LoVo (cell line): ENCODE measurements at regions not wholly inside any gene's neighbourhood (a gene's known extent, or its start where the extent isn't known, plus 50 kb on each side); places are given as distances from the start of the nearest gene placed in this dataset.
A peak's percentile ranks its signal among the peaks of the same experiment; 100 is the strongest.

Experiments used
- DNase-seq: peaks from one replicate; pipeline ENCODE4 v3.0.0-alpha.2; 2016; ENCODE audit warnings: low spot score

GRCh38 chr5:104347119-104347708, 784.6 kb upstream of the NUDT12 start:
- peak; percentile 16 for DNase-seq

GRCh38 chr5:104345222-104346016, 782.8 kb upstream of the NUDT12 start:
- no peak for DNase-seq

DNA sequence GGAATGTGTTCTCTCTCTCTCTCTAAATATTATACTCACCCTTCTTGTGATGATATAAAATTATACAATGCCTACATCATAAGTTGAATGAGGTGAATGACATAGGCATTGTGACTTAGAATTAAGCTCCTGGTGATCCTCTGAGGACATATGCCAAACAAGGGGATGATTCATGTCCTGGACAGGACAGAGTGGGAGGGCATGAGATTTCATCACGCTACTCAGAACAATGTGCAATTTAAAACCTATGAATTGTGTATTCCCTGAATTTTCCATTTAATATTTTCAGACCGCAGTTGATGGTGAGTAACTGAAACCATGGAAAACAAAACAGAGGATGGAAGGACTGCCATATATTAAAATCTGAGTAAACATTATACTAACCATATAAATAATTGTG, 782.2 kb upstream of the NUDT12 start:
- DNase-seq: no peak

DNA sequence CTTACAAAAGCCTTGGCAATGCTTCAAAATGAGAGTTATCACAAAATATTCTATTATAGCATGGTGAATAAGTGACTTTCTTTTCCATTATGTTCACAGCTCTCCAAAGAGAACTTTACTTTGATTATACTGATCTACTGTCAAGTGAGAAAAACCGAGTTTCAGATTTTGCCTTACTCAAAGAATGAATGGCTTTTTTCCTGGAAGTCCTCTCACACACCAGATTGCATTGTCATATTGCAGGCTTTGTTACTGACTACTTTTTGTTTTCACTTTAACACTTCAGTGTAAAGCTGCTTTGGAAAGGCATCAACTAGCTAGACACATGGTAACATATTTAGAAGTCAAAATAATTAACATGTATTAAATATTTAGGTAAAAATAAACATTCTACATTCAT, 765.2 kb upstream of the NUDT12 start:
- DNase-seq: no peak

DNA sequence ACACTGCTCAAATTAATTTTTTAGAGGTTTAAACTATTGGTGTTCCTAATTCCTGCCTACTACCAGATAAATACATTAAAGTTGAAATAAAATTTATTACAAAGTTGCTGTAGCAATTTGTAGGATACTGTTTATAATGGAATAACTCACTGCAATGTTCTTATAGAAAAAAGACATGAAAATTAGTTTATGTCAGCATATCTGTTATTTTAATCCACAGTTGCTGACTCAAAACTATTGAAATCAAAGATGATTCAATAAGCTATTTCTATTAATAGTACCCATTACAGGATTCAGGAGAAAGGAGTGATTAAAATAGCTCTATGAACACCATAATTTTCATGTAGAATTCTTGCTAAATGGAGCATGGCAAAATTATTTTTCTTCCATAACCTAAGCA, 764.4 kb upstream of the NUDT12 start:
- DNase-seq: no peak

GRCh38 chr5:104325356-104325755, 762.8 kb upstream of the NUDT12 start:
- DNase-seq: no peak

DNA sequence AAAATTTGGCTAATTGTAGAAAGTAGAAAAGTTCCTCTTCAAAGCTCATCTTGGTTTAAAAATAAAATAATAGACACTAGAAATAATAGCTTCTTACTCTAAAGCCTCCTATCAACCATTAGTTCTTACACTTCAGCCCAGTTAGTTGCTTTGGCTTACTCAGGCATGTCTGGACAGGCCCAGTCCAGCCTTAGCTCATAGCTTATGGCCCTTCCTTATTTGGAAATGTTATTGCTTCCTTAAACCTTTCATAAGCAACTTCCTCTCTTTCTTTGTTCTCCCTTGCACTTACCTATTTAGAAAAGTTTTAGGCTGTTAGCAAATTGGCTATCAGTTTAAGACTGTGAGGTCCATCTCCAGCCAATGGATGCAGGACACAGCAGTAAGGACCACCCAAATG, 754.1 kb upstream of the NUDT12 start:
- DNase-seq: peak; percentile 34

DNA sequence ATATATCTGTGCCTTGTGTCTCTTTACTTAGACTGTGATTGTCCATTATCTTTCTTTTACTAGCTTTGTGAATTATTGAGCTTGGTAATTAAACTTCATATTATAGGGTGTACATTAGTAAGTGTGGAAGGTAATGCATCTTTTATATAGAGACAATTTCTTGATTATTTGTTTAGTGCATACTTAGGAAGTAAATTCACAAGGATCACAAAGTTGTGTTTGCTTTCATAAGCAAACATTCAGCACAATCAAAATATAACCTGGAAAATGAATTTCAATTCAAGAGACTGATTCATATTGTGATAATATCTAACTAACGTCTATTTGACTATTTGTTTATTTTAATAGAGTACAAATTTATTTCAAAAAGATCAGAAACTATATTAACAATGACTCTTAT, 749.9 kb upstream of the NUDT12 start:
- no peak for DNase-seq

DNA sequence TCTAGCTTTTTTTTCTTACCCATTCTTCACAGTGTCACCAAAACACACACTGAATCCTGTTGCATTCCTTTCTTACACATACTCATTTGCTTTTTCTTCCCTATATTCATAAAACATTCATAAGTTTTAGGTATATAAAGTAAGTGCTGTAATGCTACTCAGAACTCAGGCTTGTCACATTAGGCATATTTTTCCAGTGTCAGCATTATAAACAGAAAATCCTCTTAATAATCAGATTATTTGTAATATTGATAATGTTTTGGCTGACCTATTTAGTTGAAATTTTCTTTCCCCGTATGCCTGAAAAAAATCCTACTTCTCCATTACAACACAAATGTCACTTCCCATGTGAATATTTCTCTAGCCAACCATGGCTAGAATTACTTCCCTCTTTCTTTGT, 743.0 kb upstream of the NUDT12 start:
- DNase-seq: no peak

DNA sequence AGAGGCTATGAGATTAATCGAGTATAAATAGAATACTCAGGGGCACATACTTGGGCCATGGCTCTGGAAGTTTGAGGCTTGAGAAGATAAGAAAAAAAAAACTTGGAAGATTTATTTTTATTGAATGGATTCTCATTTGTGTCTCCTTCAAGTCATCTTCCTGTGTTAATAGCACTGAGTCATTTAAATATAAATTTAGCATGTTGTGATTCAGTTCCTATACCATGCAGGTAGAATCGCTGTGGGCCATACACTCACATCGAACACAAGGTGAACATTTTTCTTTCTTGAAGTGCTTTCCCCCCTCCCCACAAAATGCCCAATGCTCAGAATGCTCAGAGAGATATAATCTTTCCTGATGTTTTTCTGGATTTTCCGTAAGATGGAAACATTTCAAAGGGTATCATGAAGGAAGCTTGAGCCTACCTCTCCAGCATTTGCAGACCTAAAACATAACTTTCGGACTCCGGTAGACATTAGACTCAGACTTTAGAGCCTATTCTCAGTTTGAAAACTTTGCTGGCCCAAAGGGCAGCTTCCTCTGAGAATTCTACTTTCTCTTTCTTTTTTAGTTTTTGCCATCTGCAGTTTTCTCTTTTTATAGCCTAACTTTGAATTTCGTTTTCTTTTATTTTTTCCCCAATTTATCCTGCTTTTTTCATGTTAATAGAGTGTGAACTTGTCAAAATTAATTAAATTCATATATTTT, 737.6 kb upstream of the NUDT12 start:
- DNase-seq: no peak

GRCh38 chr5:104298518-104298917, 735.9 kb upstream of the NUDT12 start:
- DNase-seq: no peak

DNA sequence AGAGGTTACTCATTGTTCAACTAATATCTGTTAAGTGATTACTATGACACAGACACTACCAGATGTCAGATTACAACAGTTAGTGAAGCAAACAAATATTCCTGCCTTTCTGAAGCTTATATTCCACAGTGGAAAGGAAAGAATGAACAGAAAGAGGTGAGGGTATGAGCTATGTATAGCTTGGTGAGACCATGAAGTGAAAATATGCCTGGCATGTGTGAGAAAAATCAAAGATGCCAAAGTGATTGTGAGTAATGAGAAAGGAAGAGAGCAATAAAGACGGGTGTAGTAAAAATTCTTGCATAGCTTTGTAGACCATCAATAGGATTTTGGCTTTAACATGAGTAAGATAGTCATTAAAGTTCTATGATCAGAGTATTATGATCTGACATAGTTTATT, 734.5 kb upstream of the NUDT12 start:
- peak; percentile 32 for DNase-seq

GRCh38 chr5:104295991-104296390, 733.4 kb upstream of the NUDT12 start:
- no peak for DNase-seq

DNA sequence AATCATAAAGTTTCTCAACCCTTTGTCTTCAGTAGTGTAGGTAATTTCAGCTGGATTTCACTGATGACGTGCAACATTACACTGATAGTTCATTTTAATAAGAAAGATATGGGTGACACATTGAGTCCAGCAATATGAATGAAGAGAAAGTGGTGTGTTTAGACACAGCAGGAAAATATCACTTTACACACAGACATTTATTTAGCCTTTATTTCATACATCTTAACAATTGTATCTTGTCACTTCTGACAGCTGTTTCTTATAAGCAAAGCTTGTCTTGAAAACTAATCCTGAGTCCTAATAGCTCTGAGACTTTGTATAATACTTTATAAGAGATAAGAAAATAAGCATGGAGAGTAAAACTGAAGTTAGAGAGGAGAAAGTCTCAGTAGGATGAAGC, 720.5 kb upstream of the NUDT12 start:
- no peak for DNase-seq

DNA sequence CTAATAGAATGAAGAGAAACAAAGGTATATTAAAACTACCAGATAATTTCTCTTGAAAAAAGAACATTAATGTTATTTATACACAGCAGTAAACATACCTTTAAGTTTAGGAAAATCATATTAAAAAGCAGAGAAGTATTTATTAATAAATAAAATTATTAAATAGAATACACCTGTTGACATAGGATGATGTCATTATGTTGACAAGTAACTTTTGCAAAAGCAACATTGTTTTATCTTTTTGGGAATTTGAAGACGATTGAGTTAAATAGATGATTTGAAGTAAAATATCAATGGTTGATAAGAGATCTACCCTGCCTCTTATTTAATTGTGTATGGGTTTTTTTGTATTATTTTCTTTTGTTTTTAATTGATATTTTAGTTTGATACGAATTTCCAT, 711.1 kb upstream of the NUDT12 start:
- DNase-seq: no peak

- no peak for DNase-seq
Observed at GRCh38 chr5:104267320-104268015, 704.9 kb upstream of the NUDT12 start.

DNA sequence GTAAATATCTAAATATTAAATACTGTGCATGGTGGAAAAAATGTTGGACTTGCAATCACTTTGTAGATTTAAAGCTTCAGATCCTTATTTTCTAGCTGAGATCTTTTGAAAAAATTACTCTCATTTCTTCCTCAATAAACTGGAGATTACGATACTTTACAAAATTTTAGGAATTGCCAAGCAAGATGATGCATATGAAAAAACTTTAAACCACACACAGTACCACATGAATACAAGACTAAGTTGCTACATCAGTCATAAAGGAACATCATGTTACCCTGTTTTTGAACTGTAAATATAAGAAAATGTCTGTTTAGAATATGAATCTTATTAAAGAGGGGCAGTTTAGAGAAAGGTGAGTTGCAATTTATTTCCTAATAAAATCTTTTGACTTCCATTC, 703.6 kb upstream of the NUDT12 start:
- no peak for DNase-seq

DNA sequence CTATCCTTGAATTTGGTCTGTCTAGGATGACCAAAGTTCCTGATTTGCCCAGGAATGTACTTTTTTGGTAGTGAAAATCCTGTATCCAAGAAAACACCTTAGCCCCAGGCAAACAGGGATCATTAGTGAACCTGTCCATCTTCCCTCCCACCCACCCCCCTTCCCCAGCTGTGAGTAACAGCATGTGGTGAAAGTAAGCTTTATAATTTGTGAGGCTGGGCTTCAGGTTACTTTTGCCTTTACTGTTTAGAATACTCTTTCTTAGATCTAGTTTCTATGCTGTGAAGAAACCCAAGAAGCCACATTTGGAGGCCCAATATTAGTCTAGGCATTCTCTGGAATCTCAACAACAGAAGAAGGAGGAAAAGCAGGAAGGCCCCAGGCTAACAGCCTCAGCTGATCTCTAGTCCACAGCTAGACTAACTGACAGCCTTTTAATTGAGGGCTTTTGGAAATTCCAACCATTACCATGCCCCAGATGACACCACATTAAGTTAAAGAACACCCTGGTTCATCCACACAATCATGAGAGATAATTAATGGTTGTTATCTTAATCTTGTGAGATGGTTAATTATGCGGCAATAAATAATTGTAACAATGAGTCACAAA, 703.0 kb upstream of the NUDT12 start:
- DNase-seq: no peak

DNA sequence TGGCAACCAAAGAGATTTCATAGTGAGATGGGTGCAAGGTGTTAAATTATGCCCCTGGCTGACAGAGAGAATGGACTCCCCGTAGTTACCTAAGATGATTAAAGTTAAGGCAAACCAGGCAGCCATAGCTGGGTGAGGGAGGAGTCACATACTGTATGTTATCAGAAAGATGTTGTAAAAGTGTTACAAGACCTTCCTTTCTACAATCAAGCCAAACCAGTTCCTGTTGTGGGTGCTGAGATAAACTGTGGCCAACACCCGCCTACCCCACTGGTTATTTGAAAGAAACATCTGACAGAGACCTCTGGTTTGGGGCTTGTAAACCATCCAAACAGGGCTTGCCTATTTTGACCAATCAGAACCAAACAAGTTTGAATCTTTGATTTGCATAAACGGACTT, 684.7 kb upstream of the NUDT12 start:
- no peak for DNase-seq

DNA sequence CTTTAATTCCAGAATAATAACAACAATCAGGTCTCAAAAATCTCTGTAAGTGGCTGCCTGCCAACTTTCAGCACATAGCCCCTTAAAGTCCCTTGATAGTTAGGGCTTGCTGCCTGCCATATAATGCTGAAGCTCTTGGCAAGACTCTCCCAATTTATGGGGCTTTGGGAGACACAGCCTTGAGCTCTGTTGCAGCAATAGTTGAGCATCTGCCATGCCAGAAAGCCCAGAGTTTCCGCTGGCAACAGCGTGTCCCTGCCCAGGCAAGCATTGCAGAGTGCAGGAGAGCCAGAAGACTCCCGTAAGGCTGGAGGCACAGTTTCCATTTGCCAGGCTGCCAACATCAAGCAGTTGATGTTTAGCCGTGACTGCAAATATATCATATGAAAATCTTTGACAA, 678.5 kb upstream of the NUDT12 start:
- no peak for DNase-seq

DNA sequence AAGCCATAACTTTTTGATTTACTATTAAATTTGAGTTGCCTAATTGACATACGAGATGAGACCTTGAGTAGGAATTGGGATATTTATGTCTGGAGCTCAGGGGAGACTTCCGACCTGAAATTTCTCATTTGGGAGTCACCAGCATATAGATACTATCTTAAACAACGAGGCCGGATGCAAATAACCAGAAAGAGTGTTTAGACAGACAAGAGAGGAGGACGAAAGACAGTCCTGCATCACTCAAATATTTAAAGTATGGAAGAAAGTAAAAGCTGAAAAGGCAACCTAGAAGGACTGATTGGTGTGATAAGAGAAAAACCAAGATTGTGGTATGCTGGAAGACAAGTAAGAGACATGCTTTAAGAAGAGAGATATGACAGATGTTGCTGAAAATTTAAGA, 675.0 kb upstream of the NUDT12 start:
- no peak for DNase-seq
